ENCODE measurements at regions not wholly inside any gene's neighbourhood (a gene's known extent, or its start where the extent isn't known, plus 50 kb on each side); places are given as distances from the start of the nearest gene placed in this dataset.

DNA sequence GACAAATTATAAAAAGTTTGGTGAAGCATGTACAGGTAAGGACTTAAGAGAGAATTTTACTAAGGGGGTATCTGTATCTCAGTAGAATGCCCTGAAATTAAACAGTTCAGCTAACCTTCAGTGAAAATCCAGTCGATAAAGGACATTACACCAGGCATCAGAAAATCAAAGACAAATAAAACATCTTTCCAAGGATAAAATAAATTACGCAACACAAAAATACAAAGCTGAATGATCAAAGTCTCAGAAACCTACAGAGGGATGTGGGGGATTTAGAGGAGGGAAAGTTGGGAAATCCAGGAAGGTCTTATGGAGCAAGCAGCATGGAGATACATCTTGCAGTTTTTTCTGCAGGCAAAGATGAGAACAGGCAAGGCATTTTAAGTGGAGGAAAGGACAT is 384.1 kb downstream of the TNS1 start:
- H3K36me3 ChIP-seq (ENCODE audit: insufficient read depth, low read length), result no peaks in the 10 kb centered on the region

DNA sequence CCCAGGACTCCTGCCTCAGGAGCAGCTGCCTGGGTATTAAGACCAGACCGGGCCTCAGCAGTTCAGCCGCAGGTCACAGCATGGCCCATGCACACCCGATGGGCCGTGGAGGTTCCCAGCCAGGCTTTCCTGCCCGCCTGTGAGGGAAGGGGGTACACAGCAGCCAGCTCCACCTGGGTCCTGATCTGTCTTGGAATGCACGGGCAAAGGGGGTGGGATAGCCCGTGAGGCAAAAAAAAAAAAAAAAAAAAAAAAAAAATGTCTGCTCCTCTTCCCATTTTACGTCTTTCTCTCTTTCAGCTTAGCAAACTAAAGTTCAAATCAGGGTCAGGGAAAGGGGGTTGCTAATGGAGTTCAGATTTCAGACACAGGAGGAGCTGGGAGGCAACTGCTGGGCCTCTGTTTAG is 385.2 kb downstream of the TNS1 start:
- H3K36me3 ChIP-seq (ENCODE audit: insufficient read depth, low read length), result no peaks in the 10 kb centered on the region
- no peak overlapping the region for H3K4me3 ChIP-seq
- no peak overlapping the region for H3K27ac ChIP-seq
- TF ChIP-seq EZH2 (IDR thresholded peaks at IDR 0.05) (no peak), FOXP2 (optimal IDR thresholded peaks at IDR 0.05; ENCODE audit: control extremely low read depth, extremely low read length, insufficient read depth) (no peak), POLR2AphosphoS5 (IDR thresholded peaks at IDR 0.05; ENCODE audit: borderline replicate concordance, low read depth, low read length) (no peak)
- DNase-seq (ENCODE audit: low read depth, low spot score), result no peak
- no peaks in the 10 kb centered on the region for H3K9me3 ChIP-seq (ENCODE audit: low read depth, low read length)
- H3K9ac ChIP-seq (ENCODE audit: insufficient read length), result no peak overlapping the region

More for the DNA sequence above, 384.1 kb downstream of the TNS1 start:
- DNase-seq (ENCODE audit: low read depth, low spot score), result no peak
- H3K4me3 ChIP-seq, result no peak overlapping the region
- TF ChIP-seq EZH2 (IDR thresholded peaks at IDR 0.05) (no peak), FOXP2 (optimal IDR thresholded peaks at IDR 0.05; ENCODE audit: control extremely low read depth, extremely low read length, insufficient read depth) (no peak), POLR2AphosphoS5 (IDR thresholded peaks at IDR 0.05; ENCODE audit: borderline replicate concordance, low read depth, low read length) (no peak)
- no peaks in the 10 kb centered on the region for H3K9me3 ChIP-seq (ENCODE audit: low read depth, low read length)
- H3K9ac ChIP-seq (ENCODE audit: insufficient read length), result no peak overlapping the region
- H3K27ac ChIP-seq, result no peak overlapping the region

DNA sequence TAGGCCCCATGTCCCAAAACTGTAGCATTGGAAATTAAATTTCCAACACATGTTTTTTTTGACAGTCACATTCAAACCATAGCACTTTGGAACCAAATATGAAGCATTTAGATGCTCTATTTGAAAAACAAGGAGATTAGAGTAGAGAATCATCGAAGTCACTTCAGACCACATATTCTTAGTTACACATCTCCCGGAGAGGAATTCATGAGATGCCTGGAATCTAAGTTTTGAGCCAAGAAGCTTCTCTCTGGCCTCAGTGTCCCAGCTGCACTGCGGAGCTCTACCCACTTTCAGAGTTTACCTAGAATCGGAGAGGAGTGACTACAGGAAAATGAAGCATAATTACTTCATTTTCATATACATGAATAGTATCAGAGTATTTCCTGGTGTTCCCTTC is 385.9 kb downstream of the TNS1 start:
- no peak for TF ChIP-seq EZH2 (IDR thresholded peaks at IDR 0.05)
- no peak for TF ChIP-seq FOXP2 (optimal IDR thresholded peaks at IDR 0.05; ENCODE audit: control extremely low read depth, extremely low read length, insufficient read depth)
- no peak for TF ChIP-seq POLR2AphosphoS5 (IDR thresholded peaks at IDR 0.05; ENCODE audit: borderline replicate concordance, low read depth, low read length)
- Histone ChIP-seq H3K27ac (no peak overlapping the region), H3K36me3 (ENCODE audit: insufficient read depth, low read length) (no peaks in the 10 kb centered on the region), H3K9me3 (ENCODE audit: low read depth, low read length) (no peaks in the 10 kb centered on the region), H3K4me3 (no peak overlapping the region), H3K9ac (ENCODE audit: insufficient read length) (no peak overlapping the region)
- DNase-seq (ENCODE audit: low read depth, low spot score), result no peak

DNA sequence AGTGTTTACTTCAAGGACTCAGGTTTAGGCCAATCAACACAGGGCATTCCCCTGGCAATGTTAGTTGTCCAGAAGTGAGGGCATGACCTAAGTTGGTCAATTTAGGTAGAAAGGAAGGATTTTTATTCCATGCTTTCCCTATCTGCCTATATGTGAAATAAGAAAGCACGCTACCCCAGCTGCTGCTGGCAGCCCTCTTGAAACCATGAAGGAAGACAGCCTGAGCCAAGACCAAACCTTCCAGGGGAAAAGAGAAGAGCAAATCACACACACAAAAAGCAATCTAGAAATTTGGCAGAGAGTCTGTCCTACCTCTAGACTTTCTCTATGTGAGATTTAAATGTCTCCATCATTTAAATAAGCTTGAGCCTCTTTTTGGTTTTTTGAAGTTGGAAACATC is 387.6 kb downstream of the TNS1 start:
- H3K4me3 ChIP-seq, result no peak overlapping the region
- no peak overlapping the region for H3K27ac ChIP-seq
- H3K9me3 ChIP-seq (ENCODE audit: low read depth, low read length), result no peaks in the 10 kb centered on the region
- DNase-seq (ENCODE audit: low read depth, low spot score), result no peak
- TF ChIP-seq FOXP2 (optimal IDR thresholded peaks at IDR 0.05; ENCODE audit: control extremely low read depth, extremely low read length, insufficient read depth) (no peak), POLR2AphosphoS5 (IDR thresholded peaks at IDR 0.05; ENCODE audit: borderline replicate concordance, low read depth, low read length) (no peak), EZH2 (IDR thresholded peaks at IDR 0.05) (no peak)
- no peaks in the 10 kb centered on the region for H3K36me3 ChIP-seq (ENCODE audit: insufficient read depth, low read length)
- no peak overlapping the region for H3K9ac ChIP-seq (ENCODE audit: insufficient read length)

DNA sequence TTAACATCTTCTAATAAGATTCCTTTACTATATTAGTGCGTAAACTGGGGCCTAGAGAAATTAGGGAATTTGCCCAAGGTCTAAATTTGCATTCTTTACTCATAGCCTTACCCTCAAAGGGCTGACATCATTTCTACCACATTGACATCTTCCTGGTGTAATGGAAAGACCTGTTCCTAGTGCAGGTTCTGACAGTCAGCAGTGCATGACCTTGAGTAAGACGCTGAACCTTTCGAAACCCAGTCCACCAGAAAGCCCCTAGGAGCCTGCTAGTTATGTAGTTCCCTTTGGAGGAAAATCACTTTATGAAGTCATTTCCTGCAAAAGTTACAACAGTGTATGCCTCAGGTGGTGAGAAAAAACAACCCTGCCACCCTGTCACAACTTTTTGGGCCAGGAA is 388.3 kb downstream of the TNS1 start:
- Histone ChIP-seq H3K27ac (no peak overlapping the region), H3K36me3 (ENCODE audit: insufficient read depth, low read length) (no peaks in the 10 kb centered on the region), H3K9me3 (ENCODE audit: low read depth, low read length) (no peaks in the 10 kb centered on the region), H3K9ac (ENCODE audit: insufficient read length) (no peak overlapping the region), H3K4me3 (no peak overlapping the region)
- TF ChIP-seq EZH2 (IDR thresholded peaks at IDR 0.05) (no peak), FOXP2 (optimal IDR thresholded peaks at IDR 0.05; ENCODE audit: control extremely low read depth, extremely low read length, insufficient read depth) (no peak), POLR2AphosphoS5 (IDR thresholded peaks at IDR 0.05; ENCODE audit: borderline replicate concordance, low read depth, low read length) (no peak)
- DNase-seq (ENCODE audit: low read depth, low spot score), result no peak

DNA sequence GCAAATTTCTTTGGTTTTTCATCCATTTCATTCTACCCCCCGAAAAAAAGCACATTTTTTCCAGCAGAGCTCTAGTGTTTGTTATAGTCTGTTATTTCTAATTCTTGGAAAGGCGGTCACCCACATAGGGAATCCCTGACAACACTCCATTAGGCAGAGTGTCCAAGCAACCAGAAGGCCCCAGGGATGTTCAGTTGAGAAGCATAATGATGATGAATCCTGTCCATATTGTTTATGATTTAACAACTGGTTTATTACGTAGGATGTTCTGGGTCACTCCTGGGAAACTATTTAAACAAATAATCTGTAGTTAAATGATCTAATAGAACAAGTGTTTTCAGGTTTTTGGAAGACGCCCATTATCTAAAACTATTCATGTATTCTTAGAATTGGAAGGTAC is 388.7 kb downstream of the TNS1 start:
- Histone ChIP-seq H3K9ac (ENCODE audit: insufficient read length) (no peak overlapping the region), H3K36me3 (ENCODE audit: insufficient read depth, low read length) (no peaks in the 10 kb centered on the region), H3K9me3 (ENCODE audit: low read depth, low read length) (no peaks in the 10 kb centered on the region), H3K27ac (no peak overlapping the region), H3K4me3 (no peak overlapping the region)
- TF ChIP-seq EZH2 (IDR thresholded peaks at IDR 0.05), result no peak
- no peak for TF ChIP-seq FOXP2 (optimal IDR thresholded peaks at IDR 0.05; ENCODE audit: control extremely low read depth, extremely low read length, insufficient read depth)
- TF ChIP-seq POLR2AphosphoS5 (IDR thresholded peaks at IDR 0.05; ENCODE audit: borderline replicate concordance, low read depth, low read length), result no peak
- DNase-seq (ENCODE audit: low read depth, low spot score), result no peak

DNA sequence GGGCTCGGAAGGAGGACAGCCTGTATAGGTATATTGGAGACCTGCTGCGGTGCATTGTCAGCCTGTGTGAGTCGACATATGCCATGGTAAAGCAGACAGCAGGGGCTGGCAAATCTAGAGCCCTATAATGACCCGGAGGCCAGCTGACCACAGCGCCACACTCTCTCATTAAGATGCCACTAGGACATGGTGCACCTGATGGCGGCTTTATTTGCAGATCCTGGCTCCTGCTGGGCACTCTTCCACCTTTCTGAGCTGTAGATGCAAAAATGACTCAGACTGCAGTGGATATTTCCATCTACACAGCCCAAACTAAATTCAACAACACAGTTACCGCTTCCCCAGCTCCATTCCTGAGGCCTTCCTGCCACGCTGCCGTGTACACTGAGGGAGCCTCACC is 389.9 kb downstream of the TNS1 start:
- Histone ChIP-seq H3K36me3 (ENCODE audit: insufficient read depth, low read length) (no peaks in the 10 kb centered on the region), H3K9ac (ENCODE audit: insufficient read length) (no peak overlapping the region), H3K9me3 (ENCODE audit: low read depth, low read length) (no peaks in the 10 kb centered on the region), H3K27ac (no peak overlapping the region), H3K4me3 (no peak overlapping the region)
- TF ChIP-seq POLR2AphosphoS5 (IDR thresholded peaks at IDR 0.05; ENCODE audit: borderline replicate concordance, low read depth, low read length) (no peak), FOXP2 (optimal IDR thresholded peaks at IDR 0.05; ENCODE audit: control extremely low read depth, extremely low read length, insufficient read depth) (no peak), EZH2 (IDR thresholded peaks at IDR 0.05) (no peak)
- no peak for DNase-seq (ENCODE audit: low read depth, low spot score)

DNA sequence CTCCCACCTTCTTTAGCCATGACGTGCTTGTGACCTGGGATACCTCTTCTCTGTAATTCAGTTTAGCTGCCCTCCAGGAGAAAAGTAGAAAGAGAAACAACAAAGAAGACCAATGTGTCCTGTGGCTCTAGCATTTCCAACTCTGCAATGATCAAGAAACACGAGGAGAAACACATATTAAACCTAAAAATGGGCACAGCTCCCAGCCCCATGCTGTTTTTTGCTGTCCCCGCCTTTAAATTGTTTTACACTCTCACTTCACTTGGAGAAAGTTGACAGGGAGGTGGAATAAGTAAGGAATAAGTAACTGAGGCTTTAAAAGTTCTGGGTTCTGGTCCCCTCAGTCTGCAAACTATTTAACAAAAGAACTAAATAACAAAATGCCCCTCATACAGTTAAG is 390.6 kb downstream of the TNS1 start:
- no peak for TF ChIP-seq POLR2AphosphoS5 (IDR thresholded peaks at IDR 0.05; ENCODE audit: borderline replicate concordance, low read depth, low read length)
- TF ChIP-seq FOXP2 (optimal IDR thresholded peaks at IDR 0.05; ENCODE audit: control extremely low read depth, extremely low read length, insufficient read depth), result no peak
- TF ChIP-seq EZH2 (IDR thresholded peaks at IDR 0.05), result no peak
- no peak overlapping the region for H3K27ac ChIP-seq
- H3K36me3 ChIP-seq (ENCODE audit: insufficient read depth, low read length), result no peaks in the 10 kb centered on the region

DNA sequence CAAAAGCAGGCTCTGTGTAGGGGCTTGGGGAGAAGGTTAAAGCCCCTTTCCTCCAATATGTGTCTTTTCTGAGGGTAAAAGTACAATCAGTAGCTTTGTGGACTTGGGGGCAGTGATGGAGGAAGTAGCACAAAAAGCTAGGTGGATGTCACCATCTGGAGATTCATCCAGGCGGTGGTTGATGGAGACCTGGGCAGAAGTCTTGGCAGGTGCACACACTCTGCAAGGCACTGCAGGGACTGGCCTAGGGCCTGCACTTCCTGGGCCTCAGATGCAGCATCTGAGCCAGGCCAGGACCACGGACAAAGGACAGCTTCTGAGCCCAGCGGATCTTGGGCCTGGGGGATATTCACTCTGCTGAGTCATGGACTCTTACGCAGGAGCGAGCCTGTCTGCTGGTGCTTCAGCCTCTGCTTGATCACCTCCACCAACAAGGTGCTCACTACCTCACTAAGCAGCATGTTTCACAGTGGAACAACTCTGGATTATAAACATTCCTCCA is 391.1 kb downstream of the TNS1 start:
- no peaks in the 10 kb centered on the region for H3K9me3 ChIP-seq (ENCODE audit: low read depth, low read length)
- H3K27ac ChIP-seq, result no peak overlapping the region
- H3K9ac ChIP-seq (ENCODE audit: insufficient read length), result no peak overlapping the region
- no peak for DNase-seq (ENCODE audit: low read depth, low spot score)
- no peak for TF ChIP-seq EZH2 (IDR thresholded peaks at IDR 0.05)
- no peak for TF ChIP-seq FOXP2 (optimal IDR thresholded peaks at IDR 0.05; ENCODE audit: control extremely low read depth, extremely low read length, insufficient read depth)
- TF ChIP-seq POLR2AphosphoS5 (IDR thresholded peaks at IDR 0.05; ENCODE audit: borderline replicate concordance, low read depth, low read length), result no peak
- no peak overlapping the region for H3K4me3 ChIP-seq
- H3K36me3 ChIP-seq (ENCODE audit: insufficient read depth, low read length), result no peaks in the 10 kb centered on the region

More for the DNA sequence above, 390.6 kb downstream of the TNS1 start:
- no peak overlapping the region for H3K9ac ChIP-seq (ENCODE audit: insufficient read length)
- no peak for DNase-seq (ENCODE audit: low read depth, low spot score)
- no peaks in the 10 kb centered on the region for H3K9me3 ChIP-seq (ENCODE audit: low read depth, low read length)
- H3K4me3 ChIP-seq, result no peak overlapping the region

All from SK-N-MC (cell line).